Endothelial cell of umbilical vein (primary cell): ENCODE measurements at regions not wholly inside any gene's neighbourhood (a gene's known extent, or its start where the extent isn't known, plus 50 kb on each side); places are given as distances from the start of the nearest gene placed in this dataset.

Source experiments
- BruUV-seq: library from RNA; stranded (reverse); fragments of 400-500 nt; replicated peaks from 2 replicates; lab custom pipeline; 2021; lab: Mats Ljungman, UMichigan
- CTCF ChIA-PET: fragments of 300-600, 350-600 bp; sonication (Branson Sonifier 250); formaldehyde crosslinking; loops from one replicate; lab custom pipeline; 2021; ENCODE audit warnings: antibody characterized with exemption, inconsistent platforms; lab: Charles Lee
- POLR2A ChIA-PET: fragments of 300-600, 350-600 bp; sonication (Branson Sonifier 250); formaldehyde crosslinking; loops from one replicate; lab custom pipeline; 2021; ENCODE audit warnings: antibody characterized with exemption, inconsistent platforms; lab: Charles Lee
- DNase-seq: peaks from one replicate; pipeline ENCODE4 v3.0.0-alpha.2; 2011; ENCODE audit warnings: low read depth, low spot score
- FAIRE-seq: peaks from 2 replicates; lab custom pipeline; 2011; peaks lifted over from hg19 to GRCh38; lab: Jason Lieb, UNC
- H2AFZ ChIP-seq: 2 replicates; pipeline ENCODE4 v1.6.0; 2012; ENCODE audit warnings: low read depth, low read length, control low read depth, inconsistent platforms
- H3K27ac ChIP-seq: 2 replicates; pipeline ENCODE4 v1.5.1; 2011; ENCODE audit warnings: low read depth, mild to moderate bottlenecking, control low read depth, low read length, moderate library complexity; ENCODE audit not compliant: insufficient read depth
- H3K27me3 ChIP-seq, 2 experiments: 2 replicates each; pipeline versions ENCODE4 v1.6.0 to v1.6.1; 2011; ENCODE audit warnings: low read length in 2 of 2, mixed read lengths in 1 of 2; ENCODE audit not compliant: control insufficient read depth in 2 of 2, insufficient read depth in 2 of 2
- H3K36me3 ChIP-seq, 2 experiments: 2 replicates in 1 of 2; 3 replicates in 1 of 2; pipeline ENCODE4 v1.5.1; 2011; ENCODE audit warnings: low read length in 2 of 2, mild to moderate bottlenecking in 1 of 2, moderate library complexity in 1 of 2; ENCODE audit not compliant: control insufficient read depth in 2 of 2, insufficient read depth in 2 of 2; ENCODE audit errors: extremely low read depth in 1 of 2
- H3K4me1 ChIP-seq: 3 replicates; pipeline ENCODE4 v1.5.1; 2011; ENCODE audit warnings: mild to moderate bottlenecking, low read length; ENCODE audit not compliant: control insufficient read depth, insufficient read depth; ENCODE audit errors: extremely low read depth
- H3K4me2 ChIP-seq: 2 replicates; pipeline ENCODE4 v1.6.1; 2011; ENCODE audit warnings: low read length, control low read depth, mixed read lengths; ENCODE audit not compliant: insufficient read depth
- H3K4me3 ChIP-seq, 3 experiments: fragments of 200-600 bp in 1 of 3; sonication (generic), shearing (Covaris generic) in 1 of 3; replicated peaks in 1 of 3; 2 replicates each; pipeline ENCODE4 v1.5.1; 2011 to 2016; ENCODE audit warnings: control low read depth in 3 of 3, low read length in 3 of 3, mild to moderate bottlenecking in 2 of 3, inconsistent platforms in 1 of 3, low read depth in 1 of 3, moderate library complexity in 1 of 3; ENCODE audit not compliant: insufficient read depth in 1 of 3
- H3K79me2 ChIP-seq: 2 replicates; pipeline ENCODE4 v1.6.0; 2012; ENCODE audit warnings: low read length, inconsistent platforms; ENCODE audit not compliant: control insufficient read depth, insufficient read depth
- H3K9ac ChIP-seq: replicated peaks from 2 replicates; pipeline ENCODE3; 2011; ENCODE audit warnings: low read length, control low read depth; ENCODE audit not compliant: insufficient read depth; ENCODE audit errors: extremely low read depth
- H3K9me1 ChIP-seq: replicated peaks from 3 replicates; pipeline ENCODE4 v1.6.0; 2011; ENCODE audit warnings: mild to moderate bottlenecking, low read length; ENCODE audit not compliant: control insufficient read depth, insufficient read depth; ENCODE audit errors: extremely low read depth
- H3K9me3 ChIP-seq: replicated peaks from 2 replicates; pipeline ENCODE4 v1.5.1; 2012; ENCODE audit warnings: low read length, inconsistent platforms; ENCODE audit not compliant: control insufficient read depth, insufficient read depth
- H4K20me1 ChIP-seq: replicated peaks from 2 replicates; pipeline ENCODE3; 2011; ENCODE audit warnings: mild to moderate bottlenecking, low read length; ENCODE audit not compliant: control insufficient read depth, insufficient read depth; ENCODE audit errors: extremely low read depth
- FOS ChIP-seq: IDR thresholded peaks from 2 replicates; pipeline ENCODE4 v1.6.1; 2011; ENCODE audit warnings: mild to moderate bottlenecking, low read length, moderate library complexity, borderline replicate concordance; ENCODE audit not compliant: insufficient read depth
- GATA2 ChIP-seq: IDR thresholded peaks from 2 replicates; pipeline ENCODE4 v1.7.0; 2011; ENCODE audit warnings: low read depth, mild to moderate bottlenecking, moderate library complexity, mixed read lengths, low read length; ENCODE audit not compliant: insufficient read length, insufficient read depth
- JUN ChIP-seq: IDR thresholded peaks from 2 replicates; pipeline ENCODE4 v1.6.1; 2011; ENCODE audit warnings: borderline replicate concordance, low read depth; ENCODE audit not compliant: insufficient read length, insufficient read depth
- POLR2A ChIP-seq: IDR thresholded peaks from 2 replicates; pipeline ENCODE4 v1.6.1; 2012; ENCODE audit warnings: low read depth, mild to moderate bottlenecking, control low read depth, low read length
- dilution Hi-C: fragments of 300-500 bp; cut with MboI; formaldehyde crosslinking; loops from one replicate; pipeline ENCODE4 v1.15.0; 2019; ENCODE audit warnings: low sequenced_read_pairs; ENCODE audit not compliant: extremely low pct_ligation_motif_present
- intact Hi-C: fragments of 100-400 bp; cut with micrococcal nuclease; formaldehyde crosslinking; loops from one replicate; pipeline ENCODE4 v1.10.0; 2022
- TF ChIP-seq, protein P1 (sequence below), 2 donors: IDR thresholded peaks; 1 replicate in 1 of 2; 2 replicates in 1 of 2; pipeline ENCODE4 v1.5.1; 2011; ENCODE audit warnings: low read length in 2 of 2, mild to moderate bottlenecking in 2 of 2, moderate library complexity in 2 of 2, control low read depth in 1 of 2, inconsistent platforms in 1 of 2, low read depth in 1 of 2; ENCODE audit not compliant: insufficient read depth in 1 of 2; ENCODE audit errors: extremely low read depth in 1 of 2

DNA sequence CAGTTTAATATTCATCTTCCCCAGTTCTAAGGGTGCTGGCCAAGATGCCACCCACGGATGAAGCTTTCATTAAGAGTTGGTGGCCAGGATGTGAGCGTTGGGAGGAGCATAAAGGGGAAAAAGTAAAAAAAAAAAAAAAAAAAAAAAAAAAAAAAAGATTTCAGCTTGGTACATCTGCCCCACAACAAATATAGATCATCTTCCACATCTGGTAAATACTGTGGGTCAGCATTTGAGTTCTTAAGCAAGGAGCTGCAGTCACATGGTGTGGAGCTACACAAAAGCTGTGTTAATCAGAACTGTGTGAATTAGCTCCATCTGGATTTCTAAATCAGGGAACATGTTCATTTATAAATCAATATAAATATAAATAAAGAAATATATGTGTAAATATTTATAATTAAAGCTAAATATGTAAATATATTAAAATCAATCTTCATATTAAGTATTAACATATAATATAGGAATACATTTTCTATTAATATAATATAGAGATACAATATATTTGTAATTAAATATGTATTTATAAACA lies 262.3 kb downstream of the NUAK1 start:
- no peaks in the 10 kb centered on the region for H3K9me3 ChIP-seq
- no peaks in the 10 kb centered on the region for H3K79me2 ChIP-seq
- dilution Hi-C loops (no loop called here), intact Hi-C loops (no loop called here)
- H3K27ac ChIP-seq: no peak overlapping the region
- ChIA-PET POLR2A (no interaction called here), CTCF (interaction anchor here (0.9 to 1.0 kb wide), 3 partner anchors 9 to 205 kb away, joined by 3 to 4 read pairs (median 3); no protein-coding TSS in a partner anchor)
- H3K36me3 ChIP-seq: no peaks in the 10 kb centered on the region
- no peak for TF ChIP-seq POLR2A
- TF ChIP-seq, protein P1, sequence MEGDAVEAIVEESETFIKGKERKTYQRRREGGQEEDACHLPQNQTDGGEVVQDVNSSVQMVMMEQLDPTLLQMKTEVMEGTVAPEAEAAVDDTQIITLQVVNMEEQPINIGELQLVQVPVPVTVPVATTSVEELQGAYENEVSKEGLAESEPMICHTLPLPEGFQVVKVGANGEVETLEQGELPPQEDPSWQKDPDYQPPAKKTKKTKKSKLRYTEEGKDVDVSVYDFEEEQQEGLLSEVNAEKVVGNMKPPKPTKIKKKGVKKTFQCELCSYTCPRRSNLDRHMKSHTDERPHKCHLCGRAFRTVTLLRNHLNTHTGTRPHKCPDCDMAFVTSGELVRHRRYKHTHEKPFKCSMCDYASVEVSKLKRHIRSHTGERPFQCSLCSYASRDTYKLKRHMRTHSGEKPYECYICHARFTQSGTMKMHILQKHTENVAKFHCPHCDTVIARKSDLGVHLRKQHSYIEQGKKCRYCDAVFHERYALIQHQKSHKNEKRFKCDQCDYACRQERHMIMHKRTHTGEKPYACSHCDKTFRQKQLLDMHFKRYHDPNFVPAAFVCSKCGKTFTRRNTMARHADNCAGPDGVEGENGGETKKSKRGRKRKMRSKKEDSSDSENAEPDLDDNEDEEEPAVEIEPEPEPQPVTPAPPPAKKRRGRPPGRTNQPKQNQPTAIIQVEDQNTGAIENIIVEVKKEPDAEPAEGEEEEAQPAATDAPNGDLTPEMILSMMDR (IDR thresholded peaks at IDR 0.05; ENCODE audit: extremely low read depth in 1 of 2, insufficient read depth in 1 of 2, low read depth in 1 of 2, low read length in 2 of 2): no peak
- TF ChIP-seq JUN: no peak
- H4K20me1 ChIP-seq: no peaks in the 10 kb centered on the region
- DNase-seq: no peak
- no peak overlapping the region for H3K4me2 ChIP-seq
- no peaks in the 10 kb centered on the region for H3K27me3 ChIP-seq
- H3K4me1 ChIP-seq: no peaks in the 10 kb centered on the region
- no peak overlapping the region for H3K4me3 ChIP-seq
- H2AFZ ChIP-seq: no peak overlapping the region
- H3K9ac ChIP-seq: no peak overlapping the region
- BruUV-seq: no TSS peak
- FAIRE-seq: no peak
- no peaks in the 10 kb centered on the region for H3K9me1 ChIP-seq

DNA sequence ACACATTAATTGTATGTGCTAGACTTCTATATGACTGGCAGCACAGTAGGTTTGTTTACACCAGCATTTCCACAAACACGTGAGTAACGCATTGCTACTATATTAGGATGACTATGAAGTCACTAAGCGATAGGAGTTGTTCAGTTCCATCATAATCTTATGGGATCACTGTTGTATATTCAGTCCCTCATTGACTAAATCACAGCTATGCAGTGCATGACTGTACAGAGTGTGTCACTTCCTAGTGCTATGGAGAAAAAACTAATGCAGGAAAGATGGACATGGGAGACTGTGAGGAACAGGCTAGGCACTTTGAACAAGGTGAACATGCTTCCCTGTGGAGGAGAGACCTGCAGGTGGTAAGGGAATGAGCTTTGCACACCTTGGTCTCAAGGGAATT lies 259.8 kb downstream of the NUAK1 start:
- ChIA-PET POLR2A (no interaction called here), CTCF (interaction anchor here (0.8 to 1.6 kb wide), 3 partner anchors 11 to 458 kb away, joined by 3 to 4 read pairs (median 3); no protein-coding TSS in a partner anchor)
- FAIRE-seq: no peak
- DNase-seq: peak; percentile 4
- H3K36me3 ChIP-seq: no peaks in the 10 kb centered on the region
- H3K9ac ChIP-seq: no peak overlapping the region
- intact Hi-C loops: no loop called here
- H3K4me1 ChIP-seq: no peaks in the 10 kb centered on the region
- H3K27me3 ChIP-seq: no peaks in the 10 kb centered on the region
- H4K20me1 ChIP-seq: no peaks in the 10 kb centered on the region
- TF ChIP-seq GATA2: no peak
- TF ChIP-seq FOS: peak; percentile 42
- H3K4me2 ChIP-seq: no peak overlapping the region
- dilution Hi-C loops: no loop called here
- no peaks in the 10 kb centered on the region for H3K79me2 ChIP-seq
- H3K4me3 ChIP-seq: no peak overlapping the region
- no peak overlapping the region for H2AFZ ChIP-seq
- no peaks in the 10 kb centered on the region for H3K9me1 ChIP-seq
- no TSS peak for BruUV-seq
- H3K9me3 ChIP-seq: no peaks in the 10 kb centered on the region
- H3K27ac ChIP-seq: no peak overlapping the region
